Right lobe of liver (tissue), 4 donors: ENCODE measurements at regions not wholly inside any gene's neighbourhood (a gene's known extent, or its start where the extent isn't known, plus 50 kb on each side); places are given as distances from the start of the nearest gene placed in this dataset.

Experiments used
- CTCF ChIP-seq, 4 donors: fragments of 200-600 bp in 3 of 4; fragments of 450-650 bp in 1 of 4; IDR thresholded peaks; one replicate each; pipeline versions ENCODE4 v1.5.1 to v1.8.0; 2016 to 2022; ENCODE audit warnings: antibody characterized with exemption in 4 of 4, mild to moderate bottlenecking in 2 of 4
- POLR2A ChIP-seq: fragments of 450-650 bp; IDR thresholded peaks from one replicate; pipeline ENCODE4 v1.6.1; 2017; ENCODE audit warnings: antibody characterized with exemption, mild to moderate bottlenecking
- donor health status: DM: no; HTN: no; CAD: no.
- donor health status: DM: no; HTN: no; CAD: no.
- donor health status: DM: no; HTN: yes; CAD: no.

- TF ChIP-seq CTCF (IDR thresholded peaks at IDR 0.05) (no peak), POLR2A (no peak)
Observed at GRCh38 chr18:52200921-52201663, 138.9 kb upstream of the DCC start.
